GM12878 (cell line): ENCODE measurements at regions not wholly inside any gene's neighbourhood (a gene's known extent, or its start where the extent isn't known, plus 50 kb on each side); places are given as distances from the start of the nearest gene placed in this dataset.

ENCODE experiments used
- ATAC-seq: fragments of 200-7000 bp; cut with Tn5 transposase; 3 replicates; pipeline ENCODE4 v1.9.1; 2020; ENCODE audit warnings: mild to moderate bottlenecking, moderate library complexity
- BruUV-seq: library from RNA; stranded (reverse); fragments of 400-500 nt; replicated peaks from 2 replicates; lab custom pipeline; 2021; lab: Mats Ljungman, UMichigan
- CTCF ChIA-PET: fragments of 300-600 bp; sonication (Branson Sonifier 250); formaldehyde crosslinking; extraction: SDS; loops from one replicate; lab custom pipeline; 2021; ENCODE audit warnings: inconsistent platforms; lab: Yijun Ruan, JAX
- POLR2A ChIA-PET: fragments of 350-600 bp; formaldehyde crosslinking; extraction: SDS; loops from one replicate; lab custom pipeline; 2021; ENCODE audit warnings: inconsistent platforms; lab: Charles Lee
- RAD21 ChIA-PET: fragments of 300-600 bp; sonication (Branson Sonifier 250); formaldehyde crosslinking; loops from one replicate; lab custom pipeline; 2023; ENCODE audit warnings: antibody characterized with exemption; ENCODE audit not compliant: unreplicated experiment; lab: Charles Lee
- SMC1A ChIA-PET: fragments of 300-600 bp; sonication (Branson Sonifier 250); formaldehyde crosslinking; loops from one replicate; lab custom pipeline; 2023; ENCODE audit not compliant: unreplicated experiment, uncharacterized antibody; lab: Charles Lee
- DNase-seq: peaks from one replicate; pipeline ENCODE4 v3.0.0-alpha.2; 2011; ENCODE audit warnings: low read depth, low spot score
- FAIRE-seq: peaks from 3 replicates; lab custom pipeline; 2011; peaks lifted over from hg19 to GRCh38; lab: Jason Lieb, UNC
- H2AFZ ChIP-seq: 2 replicates; pipeline ENCODE4 v1.6.0; 2011; ENCODE audit warnings: low read depth, low read length, control low read depth; ENCODE audit not compliant: control insufficient read depth
- H3K27ac ChIP-seq: 2 replicates; pipeline ENCODE4 v1.5.1; 2011; ENCODE audit warnings: control low read depth; ENCODE audit not compliant: control insufficient read depth, insufficient read depth
- H3K27me3 ChIP-seq, 2 experiments: replicated peaks in 1 of 2; 2 replicates each; pipeline versions ENCODE4 v1.6.0 to v1.6.1; 2011; ENCODE audit warnings: low read length in 1 of 2; ENCODE audit not compliant: control insufficient read depth in 2 of 2, insufficient read depth in 2 of 2
- H3K36me3 ChIP-seq, 2 experiments: 2 replicates each; pipeline ENCODE4 v1.5.1; 2011; ENCODE audit warnings: low read length in 1 of 2; ENCODE audit not compliant: control insufficient read depth in 2 of 2, insufficient read depth in 2 of 2
- H3K4me1 ChIP-seq: 2 replicates; pipeline ENCODE4 v1.6.1; 2011; ENCODE audit warnings: mild to moderate bottlenecking, low read length, moderate library complexity, mixed read lengths; ENCODE audit not compliant: control insufficient read depth, insufficient read depth
- H3K4me2 ChIP-seq: 2 replicates; pipeline ENCODE4 v1.6.0; 2011; ENCODE audit warnings: control low read depth; ENCODE audit not compliant: control insufficient read depth, insufficient read depth
- H3K4me3 ChIP-seq: fragments of 200-600 bp; sonication (generic); 2 replicates; pipeline ENCODE4 v1.5.1; 2016
- H3K79me2 ChIP-seq: 2 replicates; pipeline ENCODE4 v1.6.0; 2011; ENCODE audit warnings: low read length; ENCODE audit not compliant: control insufficient read depth, insufficient read depth
- H3K9ac ChIP-seq: 2 replicates; pipeline ENCODE4 v1.8.0; 2011; ENCODE audit warnings: low read length, control low read depth, mixed read lengths; ENCODE audit not compliant: control insufficient read depth, insufficient read depth
- H3K9me3 ChIP-seq: replicated peaks from 3 replicates; pipeline ENCODE4 v1.5.1; 2011; ENCODE audit warnings: mild to moderate bottlenecking, low read length; ENCODE audit not compliant: control insufficient read depth, insufficient read depth
- H4K20me1 ChIP-seq: 2 replicates; pipeline ENCODE4 v1.6.0; 2011; ENCODE audit not compliant: control insufficient read depth, insufficient read depth
- BCL11A ChIP-seq: IDR thresholded peaks from 2 replicates; pipeline ENCODE4 v1.6.1; 2011; ENCODE audit warnings: low read depth, low read length
- CBX5 ChIP-seq: sonication (generic); IDR thresholded peaks from 2 replicates; pipeline ENCODE4 v1.6.1; 2016; ENCODE audit warnings: low read depth, moderate library complexity, mild to moderate bottlenecking, inconsistent platforms
- CTCF ChIP-seq, 3 experiments: IDR thresholded peaks in 2 of 3; conservative IDR thresholded peaks in 1 of 3; 2 replicates each; pipeline ENCODE4 v1.5.1; 2011; ENCODE audit warnings: low read depth in 3 of 3, low read length in 3 of 3, mild to moderate bottlenecking in 3 of 3, control low read depth in 2 of 3, moderate library complexity in 2 of 3, inconsistent platforms in 1 of 3, mixed read lengths in 1 of 3; ENCODE audit not compliant: control insufficient read depth in 2 of 3, insufficient read depth in 1 of 3; ENCODE audit errors: extremely low read depth in 1 of 3
- FOS ChIP-seq: IDR thresholded peaks from 3 replicates; pipeline ENCODE4 v1.6.1; 2011; ENCODE audit warnings: borderline replicate concordance; ENCODE audit not compliant: insufficient read length; ENCODE audit errors: extremely low read depth
- FOXM1 ChIP-seq: IDR thresholded peaks from 2 replicates; pipeline ENCODE4 v1.6.1; 2012; ENCODE audit warnings: low read depth, mild to moderate bottlenecking, inconsistent platforms, low read length, moderate library complexity
- GABPA ChIP-seq: IDR thresholded peaks from 2 replicates; pipeline ENCODE4 v1.6.1; 2014; ENCODE audit warnings: antibody characterized with exemption, low read depth, mild to moderate bottlenecking, inconsistent platforms
- IRF4 ChIP-seq: IDR thresholded peaks from 2 replicates; pipeline ENCODE4 v1.6.1; 2011; ENCODE audit warnings: low read depth, low read length
- PAX8 ChIP-seq: fragments of 450-650 bp; IDR thresholded peaks from 2 replicates; pipeline ENCODE4 v1.6.1; 2017; ENCODE audit warnings: mild to moderate bottlenecking, moderate library complexity
- PRDM15 ChIP-seq: fragments of 450-650 bp; formaldehyde crosslinking; IDR thresholded peaks from 2 replicates; pipeline ENCODE4 v1.4.0; 2020; ENCODE audit warnings: mild to moderate bottlenecking, moderate library complexity
- RELA ChIP-seq: fragments of 450-650 bp; IDR thresholded peaks from 2 replicates; pipeline ENCODE4 v1.8.0; 2014; ENCODE audit warnings: borderline replicate concordance; ENCODE audit not compliant: partially characterized antibody
- STAT1 ChIP-seq: fragments of 450-650 bp; conservative IDR thresholded peaks from 2 replicates; pipeline ENCODE4 v1.6.1; 2014; ENCODE audit warnings: antibody characterized with exemption, mild to moderate bottlenecking
- WRNIP1 ChIP-seq: IDR thresholded peaks from 2 replicates; pipeline ENCODE4 v1.6.1; 2011; ENCODE audit warnings: low read depth, low read length, improper control_type of control experiment, borderline replicate concordance
- ZNF384 ChIP-seq: IDR thresholded peaks from 2 replicates; pipeline ENCODE4 v1.6.1; 2012; ENCODE audit warnings: low read depth, mild to moderate bottlenecking, low read length, improper control_type of control experiment, borderline replicate concordance
- WGBS: methylation state at CpG from one replicate; pipeline ENCODE4 v1.1.6; 2016; ENCODE audit warnings: low lambda C conversion rate; ENCODE audit not compliant: insufficient replicate concordance, insufficient coverage; ENCODE audit errors: missing lambda C conversion rate; 5-methylcytosine and 5-hydroxymethylcytosine counted together
- in situ Hi-C: fragments of 300-500 bp; cut with MboI; formaldehyde crosslinking; loops from 9 replicates; pipeline ENCODE4 v1.14.3; 2018; ENCODE audit warnings: mixed read lengths
- intact Hi-C: fragments of 100-400 bp; cut with micrococcal nuclease; formaldehyde crosslinking; loops from one replicate; pipeline ENCODE4 v1.14.2; 2022; ENCODE audit not compliant: unreplicated experiment

DNA sequence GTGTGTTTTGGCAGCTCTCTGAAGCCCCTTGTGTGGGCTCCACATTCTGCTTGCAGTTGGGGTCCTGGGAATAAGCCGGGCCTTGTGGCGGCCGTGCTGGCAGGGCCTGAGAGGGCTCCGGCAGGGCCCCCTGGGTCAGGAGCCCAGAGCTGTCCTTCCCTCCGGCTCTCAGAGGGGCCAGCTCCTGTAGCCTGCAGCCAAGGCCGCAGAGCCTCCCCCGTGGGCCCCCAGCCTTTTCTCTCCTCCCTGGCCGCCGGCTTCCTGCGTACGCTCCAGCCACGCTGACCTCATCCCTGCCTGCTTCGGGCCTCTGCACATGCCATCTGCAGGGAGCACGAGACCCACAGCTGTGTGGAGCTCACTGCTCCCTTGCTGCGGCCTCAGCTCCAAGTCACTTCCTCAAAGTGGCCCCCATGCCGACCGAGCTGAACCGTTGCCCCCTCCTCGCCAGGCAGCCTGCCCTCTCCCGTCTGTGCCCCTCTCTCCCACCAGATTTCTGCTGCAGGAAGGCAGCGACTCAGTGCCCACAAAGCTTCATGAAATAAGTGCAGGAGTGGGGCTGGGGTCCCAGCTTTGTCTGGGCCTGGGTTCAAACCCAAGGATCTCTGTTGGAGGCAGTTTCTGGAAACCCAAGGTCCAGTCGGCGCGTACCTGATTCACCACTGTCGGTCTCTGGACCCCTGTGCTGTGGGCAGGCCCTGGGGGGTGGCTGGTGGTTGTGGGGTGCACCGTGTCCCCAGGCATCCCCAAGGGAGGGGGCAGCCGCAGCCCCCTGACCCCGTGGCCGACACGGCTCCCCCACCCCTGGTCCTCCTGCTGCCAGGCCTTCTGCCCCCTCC is 57.1 kb upstream of the NKX1-1 start:
- Histone ChIP-seq H3K9me3 (no peaks in the 10 kb centered on the region; the same call in 2 of the 3 replicates), H3K79me2 (no peaks in the 10 kb centered on the region), H2AFZ (no peak overlapping the region), H3K36me3 (no peaks in the 10 kb centered on the region), H3K4me3 (no peak overlapping the region), H3K27me3 (no peaks in the 10 kb centered on the region), H3K9ac (no peak overlapping the region), H4K20me1 (no peaks in the 10 kb centered on the region), H3K27ac (no peak overlapping the region), H3K4me1 (no peaks in the 10 kb centered on the region), H3K4me2 (no peak overlapping the region)
- intact Hi-C loops = no loop called here
- RAD21 ChIA-PET = no interaction called here
- no peak for FAIRE-seq
- no TSS peak for BruUV-seq
- in situ Hi-C loops = loop anchor here (10.0 kb wide), 2 partner anchors 59 to 1049 kb away; partner anchors contain the start of gene NKX1-1
- TF ChIP-seq FOXM1 = no peak
- TF ChIP-seq BCL11A = no peak
- TF ChIP-seq PAX8 = no peak
- TF ChIP-seq WRNIP1 = no peak
- TF ChIP-seq PRDM15 (CRISPR knock-in tag) = no peak
- no peak for TF ChIP-seq CTCF (IDR thresholded peaks at IDR 0.05 in 2 of 3, conservative IDR thresholded peaks at IDR 0.05 in 1 of 3; ENCODE audit: control insufficient read depth in 2 of 3, extremely low read depth in 1 of 3, insufficient read depth in 1 of 3, low read depth in 3 of 3, low read length in 3 of 3)
- no peak for TF ChIP-seq STAT1
- TF ChIP-seq ZNF384 = no peak
- TF ChIP-seq FOS = no peak
- TF ChIP-seq IRF4 = no peak
- no peak for TF ChIP-seq CBX5
- TF ChIP-seq GABPA = no peak
- no peak for TF ChIP-seq RELA
- no peak for DNase-seq
- POLR2A ChIA-PET = no interaction called here
- SMC1A ChIA-PET = no interaction called here
- no peak for ATAC-seq
- 53% methylated on average over 21 of the region's 30 CpGs for WGBS
- CTCF ChIA-PET = no interaction called here
